ENCODE measurements at regions not wholly inside any gene's neighbourhood (a gene's known extent, or its start where the extent isn't known, plus 50 kb on each side); places are given as distances from the start of the nearest gene placed in this dataset.

GRCh38 chr16:86242244-86243122 is 267.8 kb upstream of the FOXF1 start:
- in situ Hi-C loops (cut with MboI) (no loop called here), intact Hi-C loops (cut with micrococcal nuclease; ENCODE audit: unreplicated experiment) (no loop called here)
- Histone ChIP-seq H3K27me3 (replicated peaks in 1 of 2; ENCODE audit: control insufficient read depth in 2 of 2, insufficient read depth in 2 of 2, low read length in 1 of 2) (no peaks in the 10 kb centered on the region; a peak in 1 of 4 replicates), H3K4me3 (no peak overlapping the region), H3K4me2 (ENCODE audit: control insufficient read depth, insufficient read depth) (no peak overlapping the region), H3K9me3 (replicated peaks; ENCODE audit: control insufficient read depth, insufficient read depth, low read length) (no peaks in the 10 kb centered on the region; the same call in 2 of the 3 replicates), H2AFZ (ENCODE audit: control insufficient read depth, low read depth, low read length) (no peak overlapping the region), H4K20me1 (ENCODE audit: control insufficient read depth, insufficient read depth) (no peaks in the 10 kb centered on the region), H3K79me2 (ENCODE audit: control insufficient read depth, insufficient read depth, low read length) (no peaks in the 10 kb centered on the region), H3K27ac (ENCODE audit: control insufficient read depth, insufficient read depth) (no peak overlapping the region), H3K4me1 (ENCODE audit: control insufficient read depth, insufficient read depth, low read length) (no peaks in the 10 kb centered on the region), H3K36me3 (ENCODE audit: control insufficient read depth in 2 of 2, insufficient read depth in 2 of 2, low read length in 1 of 2) (no peaks in the 10 kb centered on the region), H3K9ac (ENCODE audit: control insufficient read depth, insufficient read depth, low read length) (no peak overlapping the region)
- ATAC-seq (no peak), FAIRE-seq (no peak), DNase-seq (ENCODE audit: low read depth, low spot score) (no peak)
- ChIA-PET POLR2A (no interaction called here), CTCF (no interaction called here), SMC1A (ENCODE audit: uncharacterized antibody, unreplicated experiment) (no interaction called here), RAD21 (ENCODE audit: unreplicated experiment) (no interaction called here)
- no peak for TF ChIP-seq RAD51 (IDR thresholded peaks at IDR 0.05)
- TF ChIP-seq NR2F1 (conservative IDR thresholded peaks at IDR 0.05), result no peak
- no peak for TF ChIP-seq POLR2A (IDR thresholded peaks at IDR 0.05; ENCODE audit: low read depth, low read length)
- TF ChIP-seq CHD2 (IDR thresholded peaks at IDR 0.05; ENCODE audit: borderline replicate concordance, low read depth, low read length), result no peak
- no peak for TF ChIP-seq SMARCA5 (IDR thresholded peaks at IDR 0.05)
- TF ChIP-seq GATAD2B (conservative IDR thresholded peaks at IDR 0.05; ENCODE audit: low read depth), result no peak
- no peak for TF ChIP-seq HDGF (IDR thresholded peaks at IDR 0.05)
- TF ChIP-seq EP300 (IDR thresholded peaks at IDR 0.05; ENCODE audit: borderline replicate concordance in 1 of 2, control insufficient read depth in 1 of 2, low read depth in 2 of 2, low read length in 2 of 2), result no peak
- TF ChIP-seq IKZF2 (IDR thresholded peaks at IDR 0.05), result no peak
- no peak for TF ChIP-seq MEF2B (IDR thresholded peaks at IDR 0.05; ENCODE audit: partially characterized antibody, poor library complexity, severe bottlenecking)
- no peak for TF ChIP-seq ZNF217 (IDR thresholded peaks at IDR 0.05)
- TF ChIP-seq EZH2 (IDR thresholded peaks at IDR 0.05; ENCODE audit: borderline replicate concordance, control insufficient read depth, low read depth, low read length), result no peak
- no peak for TF ChIP-seq MEF2A (IDR thresholded peaks at IDR 0.05; ENCODE audit: insufficient read depth, low read depth, low read length)
- TF ChIP-seq RAD21 (IDR thresholded peaks at IDR 0.05; ENCODE audit: insufficient read depth, low read depth, low read length), result no peak
- TF ChIP-seq KDM1A (IDR thresholded peaks at IDR 0.05; ENCODE audit: borderline replicate concordance), result no peak
- no peak for TF ChIP-seq NFIC (IDR thresholded peaks at IDR 0.05; ENCODE audit: low read depth, low read length)
- no peak for TF ChIP-seq MXI1 (IDR thresholded peaks at IDR 0.05; ENCODE audit: low read depth, low read length)
- no peak for TF ChIP-seq BMI1 (IDR thresholded peaks at IDR 0.05; ENCODE audit: borderline replicate concordance)
- WGBS (ENCODE audit: insufficient coverage, insufficient replicate concordance, low lambda C conversion rate, missing lambda C conversion rate), result 11% methylated on average over 15 of the region's 16 CpGs
- no TSS peak for BruUV-seq (replicated peaks)

Measured in GM12878 (cell line).